GM21528 (cell line): ENCODE measurements at regions not wholly inside any gene's neighbourhood (a gene's known extent, or its start where the extent isn't known, plus 50 kb on each side); places are given as distances from the start of the nearest gene placed in this dataset.

Source experiments
- ATAC-seq: cut with Tn5 transposase; IDR thresholded peaks from one replicate; pipeline ENCODE4 v1.9.1; 2021; ENCODE audit warnings: mild to moderate bottlenecking, moderate library complexity; ENCODE audit not compliant: unreplicated experiment, low FRiP score

- no peak for ATAC-seq
Measured at GRCh38 chr18:61141691-61142090, 191.5 kb upstream of the CDH20 start.

GRCh38 chr18:61148322-61148721 lies 184.9 kb upstream of the CDH20 start:
- no peak for ATAC-seq

GRCh38 chr18:61149786-61150185 lies 183.4 kb upstream of the CDH20 start:
- no peak for ATAC-seq

GRCh38 chr18:61153571-61153970 lies 179.7 kb upstream of the CDH20 start:
- no peak for ATAC-seq

GRCh38 chr18:61154866-61155265 lies 178.4 kb upstream of the CDH20 start:
- no peak for ATAC-seq

- ATAC-seq: no peak
Measured at GRCh38 chr18:61155586-61155985, 177.6 kb upstream of the CDH20 start.

GRCh38 chr18:61157451-61157850 lies 175.8 kb upstream of the CDH20 start:
- ATAC-seq: no peak

- no peak for ATAC-seq
Measured at GRCh38 chr18:61159246-61159645, 174.0 kb upstream of the CDH20 start.

- ATAC-seq: no peak
Measured at GRCh38 chr18:61164321-61164720, 168.9 kb upstream of the CDH20 start.

- ATAC-seq: no peak
Measured at GRCh38 chr18:61167902-61168301, 165.3 kb upstream of the CDH20 start.

- ATAC-seq: no peak
Measured at GRCh38 chr18:61169386-61169785, 163.8 kb upstream of the CDH20 start.

GRCh38 chr18:61172624-61173023 lies 160.6 kb upstream of the CDH20 start:
- ATAC-seq: no peak

- ATAC-seq: no peak
Measured at GRCh38 chr18:61173554-61173953, 159.7 kb upstream of the CDH20 start.

- no peak for ATAC-seq
Measured at GRCh38 chr18:61183798-61184197, 149.4 kb upstream of the CDH20 start.

GRCh38 chr18:61187971-61188370 lies 145.3 kb upstream of the CDH20 start:
- ATAC-seq: no peak

GRCh38 chr18:61189376-61189775 lies 143.9 kb upstream of the CDH20 start:
- no peak for ATAC-seq

GRCh38 chr18:61194726-61195125 lies 138.5 kb upstream of the CDH20 start:
- ATAC-seq: no peak

- ATAC-seq: no peak
Measured at GRCh38 chr18:61196750-61197149, 136.5 kb upstream of the CDH20 start.

- ATAC-seq: no peak
Measured at GRCh38 chr18:61198486-61198885, 134.7 kb upstream of the CDH20 start.

GRCh38 chr18:61199171-61199848 lies 133.9 kb upstream of the CDH20 start:
- ATAC-seq: no peak

GRCh38 chr18:61201511-61201910 lies 131.7 kb upstream of the CDH20 start:
- no peak for ATAC-seq

- no peak for ATAC-seq
Measured at GRCh38 chr18:61203151-61203550, 130.1 kb upstream of the CDH20 start.

GRCh38 chr18:61209801-61210200 lies 123.4 kb upstream of the CDH20 start:
- ATAC-seq: no peak
